Dedifferentiated amniotic fluid mesenchymal stem cell (primary cell): ENCODE measurements at regions not wholly inside any gene's neighbourhood (a gene's known extent, or its start where the extent isn't known, plus 50 kb on each side); places are given as distances from the start of the nearest gene placed in this dataset.
"Not testable (repeated sequence)": the region's sequence is repeated elsewhere in the genome, so short reads cannot be mapped to it uniquely, and the experiment has no call there.

ENCODE experiments used
- DNase-seq: peaks from one replicate; pipeline ENCODE4 v3.0.0-alpha.2; 2016; ENCODE audit errors: extremely low spot score

DNA sequence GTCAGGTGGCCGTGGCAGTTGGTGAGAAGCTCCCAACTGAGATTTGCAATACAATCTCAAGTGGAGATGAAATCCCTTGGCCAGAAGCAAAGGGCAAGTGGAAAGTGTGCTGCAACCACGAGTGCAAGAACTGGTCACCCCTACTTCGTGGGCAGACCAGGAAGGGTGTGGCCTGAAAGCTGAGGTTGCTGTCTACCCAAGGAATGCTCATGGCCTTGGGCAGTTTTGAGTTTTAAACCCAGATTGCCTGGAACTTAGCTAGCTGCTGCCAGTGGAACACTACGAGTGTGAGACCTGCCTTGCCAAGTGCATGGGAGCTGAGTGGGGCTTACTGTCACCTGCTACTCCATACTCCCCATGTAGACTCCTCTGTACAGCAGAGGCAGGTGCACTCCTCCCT is 113.3 kb upstream of the FAT3 start:
- no peak for DNase-seq

DNA sequence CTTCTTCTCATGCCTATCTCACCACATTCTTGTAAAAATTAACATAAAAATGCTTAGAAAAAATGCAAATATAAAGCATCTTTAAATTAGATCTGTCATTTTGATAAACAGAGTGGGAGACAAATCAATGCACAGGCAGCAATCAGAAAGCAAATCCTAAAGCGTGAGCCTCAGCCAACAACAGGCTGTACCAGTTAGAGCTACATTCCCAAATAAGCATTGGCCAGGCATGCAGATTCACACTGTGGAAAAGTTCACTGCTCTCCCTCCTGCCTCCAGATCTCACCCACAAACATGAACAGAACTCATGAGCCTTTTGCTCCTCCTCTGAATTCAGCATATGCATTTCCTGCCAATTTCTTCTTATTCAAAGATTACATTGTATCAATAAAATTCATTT is 115.2 kb upstream of the FAT3 start:
- no peak for DNase-seq

DNA sequence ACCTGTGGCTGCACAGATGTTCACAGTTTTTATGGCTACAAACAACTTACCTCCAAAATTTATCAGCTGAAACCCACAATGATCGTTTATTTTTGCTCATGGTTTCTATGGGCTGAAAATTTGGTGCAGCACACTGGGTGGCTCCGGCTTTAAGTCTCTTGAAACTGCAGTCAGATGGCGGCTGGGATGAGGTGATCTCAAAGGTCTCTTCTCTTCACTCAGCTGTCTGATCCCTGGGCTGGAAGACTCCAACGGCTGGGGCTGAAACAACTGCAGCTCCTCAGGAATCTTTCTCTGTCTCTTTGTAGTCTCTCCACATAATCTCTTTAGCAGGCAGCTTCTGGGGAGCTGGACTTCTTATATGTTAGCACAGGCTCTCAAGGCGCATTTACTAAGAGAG is 117.3 kb upstream of the FAT3 start:
- no peak for DNase-seq

DNA sequence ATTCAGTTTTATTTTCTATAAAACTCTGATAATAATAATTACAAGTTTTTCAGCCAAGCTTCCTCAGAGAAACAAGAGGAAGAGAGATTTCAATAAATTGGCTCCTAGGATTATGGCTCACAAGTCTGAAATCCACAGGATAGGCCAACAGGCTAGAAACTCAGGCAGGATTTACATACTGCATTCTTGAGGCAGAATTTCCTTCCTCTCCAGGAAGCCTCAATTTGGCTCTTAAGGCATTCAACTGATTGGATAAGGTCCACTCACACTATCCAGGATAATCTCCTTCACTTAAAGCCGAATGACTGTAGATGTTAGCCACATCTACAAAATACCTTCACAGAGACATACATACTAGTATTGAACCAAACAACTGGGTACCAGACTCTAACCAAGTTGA is 120.3 kb upstream of the FAT3 start:
- DNase-seq = no peak

DNA sequence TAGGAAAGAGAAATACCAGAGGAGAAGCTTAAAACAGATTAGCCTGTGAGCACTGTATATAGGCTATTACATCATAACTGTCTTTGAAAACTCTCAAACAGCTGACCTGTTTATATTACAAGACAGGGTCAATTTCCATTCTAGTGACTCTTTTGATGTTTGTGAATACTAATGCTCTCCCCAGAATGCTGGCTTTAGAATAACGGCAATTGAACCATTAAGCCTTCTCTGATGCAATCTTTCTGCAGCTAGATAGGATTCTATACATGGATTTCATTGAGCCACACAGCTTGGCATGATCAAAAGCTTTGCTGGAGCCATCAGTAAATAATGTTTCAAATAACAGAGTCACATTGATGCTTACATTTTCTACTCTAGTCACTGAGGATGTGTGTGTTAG is 122.7 kb upstream of the FAT3 start:
- no peak for DNase-seq

DNA sequence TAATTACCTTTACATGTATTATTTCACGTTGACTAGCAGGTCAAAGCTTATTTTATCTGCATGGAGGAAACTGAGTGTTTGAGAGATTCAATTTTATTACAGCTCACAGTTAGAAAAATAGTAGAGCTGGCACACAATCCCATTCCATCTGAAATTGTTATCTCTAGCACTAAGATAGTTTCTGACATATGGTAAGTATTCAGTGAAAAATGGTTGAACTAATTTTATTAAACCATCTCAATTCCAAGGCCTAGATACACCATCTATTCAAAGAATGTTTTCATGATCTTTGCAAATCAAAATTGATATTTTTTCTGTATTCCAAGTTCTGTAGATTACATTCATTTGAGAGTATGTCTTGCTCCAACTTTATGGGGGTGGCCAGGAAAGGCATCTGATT is 125.4 kb upstream of the FAT3 start:
- DNase-seq = no peak

DNA sequence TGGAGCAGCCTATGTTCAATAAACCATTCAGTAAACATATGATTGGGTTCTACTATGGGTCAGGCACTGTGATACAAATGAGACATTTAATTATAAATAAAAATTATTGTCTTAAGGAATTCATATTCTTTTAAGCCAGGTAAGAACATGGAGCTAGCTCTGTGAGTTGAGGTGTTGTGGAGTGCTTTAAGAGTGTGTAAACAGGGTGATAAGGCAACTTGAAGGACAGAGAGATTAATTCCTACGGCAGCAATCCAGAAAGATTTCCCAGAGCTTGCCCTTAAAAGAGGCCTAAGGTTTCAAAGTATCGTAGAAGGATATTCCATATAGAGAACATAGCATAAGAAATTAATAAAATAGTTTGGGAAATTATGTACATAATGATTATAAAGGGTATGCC is 126.4 kb upstream of the FAT3 start:
- no peak for DNase-seq

DNA sequence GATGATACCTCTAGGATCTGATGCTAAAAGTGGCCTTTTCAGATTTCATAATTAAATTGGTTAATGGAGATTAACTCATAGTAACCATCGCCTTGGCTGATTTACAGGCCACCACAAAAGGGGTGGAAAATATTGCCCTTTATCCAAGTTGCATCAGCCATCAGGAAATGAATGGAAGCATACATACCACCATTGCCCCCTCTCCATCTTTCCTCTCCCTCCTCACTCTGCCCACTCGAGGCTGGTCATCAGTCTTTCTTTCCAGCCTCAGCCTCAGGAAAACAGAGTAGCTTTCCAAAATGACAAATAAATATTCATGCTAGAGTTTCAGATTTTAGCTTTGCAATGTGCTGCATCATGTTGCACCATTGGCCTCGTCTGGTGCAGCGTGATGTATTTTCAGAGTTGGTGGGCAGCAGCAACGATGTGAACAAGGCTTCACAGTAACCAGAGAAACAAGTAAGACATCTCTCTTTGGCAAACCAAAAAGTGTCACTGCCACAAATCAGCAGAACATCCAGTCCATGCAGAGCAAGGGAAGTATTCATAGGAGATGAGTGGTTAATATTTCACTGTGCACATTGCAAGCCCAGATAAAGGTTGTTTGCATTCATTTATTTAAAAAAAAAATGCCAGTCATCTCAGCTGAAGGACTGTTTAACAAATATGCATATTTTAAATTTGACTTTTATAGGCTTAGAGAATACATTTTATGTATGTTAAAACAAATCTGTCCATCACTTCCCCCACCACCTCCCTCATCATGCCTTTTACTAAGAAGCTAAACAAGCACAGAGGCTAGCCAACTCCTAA is 136.7 kb upstream of the FAT3 start:
- no peak for DNase-seq

DNA sequence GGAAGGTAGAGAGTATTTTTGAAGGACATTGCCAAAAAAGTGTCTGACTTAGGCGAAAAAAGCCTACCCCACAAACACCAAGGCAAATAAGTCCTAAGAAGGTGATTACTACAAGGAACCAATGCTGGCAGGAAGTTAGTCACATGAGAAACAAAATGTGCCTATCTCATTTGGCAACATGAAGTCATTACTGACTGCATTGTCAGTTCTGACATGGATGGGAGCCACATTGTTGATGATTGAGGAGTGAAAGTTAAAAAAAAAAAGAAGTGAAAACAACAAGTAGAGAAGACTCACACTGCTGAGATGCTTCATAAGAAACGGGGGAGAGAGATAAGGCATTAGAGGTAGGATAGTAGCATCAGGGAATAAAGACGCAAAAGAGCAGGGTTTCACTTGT is 141.5 kb upstream of the FAT3 start:
- no peak for DNase-seq

DNA sequence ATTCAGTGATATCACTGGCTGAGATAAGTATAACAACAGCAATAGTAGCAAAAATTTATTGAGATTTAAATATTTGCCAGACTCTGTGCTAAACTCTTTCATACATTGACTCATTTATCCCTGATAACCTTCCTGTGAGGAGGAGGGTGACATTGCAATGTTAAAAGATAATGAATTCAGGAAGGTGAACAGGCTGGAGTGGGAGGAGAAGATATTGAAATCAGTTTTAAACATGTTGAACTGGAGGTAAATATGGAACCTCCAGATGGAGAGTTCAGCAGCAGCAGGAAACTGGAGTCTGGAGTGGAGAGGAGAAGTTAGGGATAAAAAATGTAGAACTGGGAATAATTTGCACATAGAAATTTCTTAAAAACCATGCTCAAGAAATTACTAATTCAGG is 142.0 kb upstream of the FAT3 start:
- no peak for DNase-seq

DNA sequence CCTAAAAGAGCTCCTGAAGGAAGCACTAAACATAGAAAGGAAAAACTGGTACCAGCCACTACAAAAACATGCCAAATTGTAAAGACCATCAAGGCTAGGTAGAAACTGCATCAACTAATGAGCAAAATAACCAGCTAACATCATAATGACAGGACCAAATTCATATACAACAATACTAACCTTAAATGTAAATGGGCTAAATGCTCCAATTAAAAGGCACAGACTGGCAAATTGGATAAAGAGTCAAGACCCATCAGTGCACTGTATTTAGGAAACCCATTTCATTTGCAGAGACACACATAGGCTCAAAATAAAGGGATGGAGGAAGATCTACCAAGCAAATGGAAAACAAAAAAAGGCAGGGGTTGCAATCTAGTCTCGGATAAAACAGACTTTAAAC is 150.1 kb upstream of the FAT3 start:
- not testable (repeated sequence) for DNase-seq

DNA sequence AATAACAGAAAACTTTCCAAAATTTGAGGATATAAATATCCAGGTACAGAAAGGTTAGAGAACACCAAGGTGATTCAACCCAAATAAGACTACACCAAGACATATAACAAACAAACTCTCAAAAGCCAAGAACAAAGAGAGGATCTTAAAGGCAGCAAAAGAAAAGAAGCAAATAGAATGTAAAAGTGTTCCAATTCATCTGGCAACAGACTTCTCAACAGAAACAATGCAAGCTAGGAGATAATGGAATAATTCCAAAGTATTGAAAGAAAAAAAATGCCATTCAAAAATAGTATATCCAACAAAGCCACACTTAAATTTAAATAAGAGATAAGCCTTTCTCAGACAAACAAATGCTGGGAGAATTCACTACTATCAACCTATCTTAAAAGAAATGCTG is 153.0 kb upstream of the FAT3 start:
- no peak for DNase-seq

DNA sequence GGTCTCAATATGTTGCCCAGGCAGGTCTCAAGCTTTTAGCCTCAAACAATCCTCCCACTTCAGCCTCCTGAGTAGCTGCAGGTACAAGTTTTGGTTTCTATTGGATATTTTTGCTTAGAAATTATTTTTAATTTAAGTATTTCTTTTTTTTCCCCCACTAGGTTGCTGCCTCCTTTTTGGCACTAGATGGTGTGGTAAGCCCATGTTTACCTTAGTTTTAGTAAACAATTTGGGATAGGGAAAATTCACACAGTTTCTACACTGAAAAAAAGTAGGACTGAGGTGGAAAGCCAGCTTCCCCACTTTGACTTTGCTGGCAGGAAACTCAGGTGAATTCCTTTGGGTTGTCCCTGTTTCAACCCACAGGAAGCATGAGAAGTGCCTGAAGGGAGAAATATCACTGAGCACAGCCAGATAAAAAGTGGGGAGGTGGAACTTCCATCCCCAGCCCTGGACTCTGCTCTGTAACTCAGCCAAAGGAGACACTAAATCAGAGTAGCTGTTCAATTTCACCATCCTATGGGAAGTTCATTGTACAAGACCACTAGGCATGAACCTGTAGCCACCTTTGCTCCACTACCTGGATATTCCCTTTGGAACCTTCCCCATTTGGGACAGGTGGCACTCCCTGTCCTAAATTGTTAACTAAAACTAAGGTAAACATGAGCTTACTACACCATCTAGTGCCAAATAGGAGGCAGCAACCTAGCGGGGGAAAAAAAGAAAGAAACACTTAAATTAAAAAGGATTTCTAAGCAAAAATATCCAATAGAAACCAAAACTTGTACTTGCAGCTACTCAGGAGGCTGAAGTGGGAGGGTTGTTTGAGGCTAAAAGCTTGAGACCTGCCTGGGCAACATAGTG is 154.4 kb upstream of the FAT3 start:
- DNase-seq = no peak

DNA sequence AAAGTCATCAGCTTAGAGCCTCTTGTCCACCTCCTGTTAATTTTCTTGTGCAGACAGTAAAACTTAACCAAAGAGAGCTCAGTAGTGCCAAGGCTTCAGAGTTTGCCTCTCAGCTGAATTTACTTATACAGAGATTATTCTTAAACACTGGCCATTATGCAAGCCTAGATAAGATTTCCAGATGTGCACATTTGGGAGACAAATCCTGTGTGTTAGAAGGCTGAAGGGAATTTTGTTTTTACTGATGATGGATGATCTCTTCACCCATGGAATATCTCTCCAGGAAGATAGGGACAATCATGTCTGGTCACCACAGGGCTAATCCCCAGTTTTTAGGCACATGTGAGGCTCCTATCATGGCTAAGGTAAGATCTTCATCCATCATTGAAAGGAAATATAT is 157.6 kb upstream of the FAT3 start:
- DNase-seq = no peak

DNA sequence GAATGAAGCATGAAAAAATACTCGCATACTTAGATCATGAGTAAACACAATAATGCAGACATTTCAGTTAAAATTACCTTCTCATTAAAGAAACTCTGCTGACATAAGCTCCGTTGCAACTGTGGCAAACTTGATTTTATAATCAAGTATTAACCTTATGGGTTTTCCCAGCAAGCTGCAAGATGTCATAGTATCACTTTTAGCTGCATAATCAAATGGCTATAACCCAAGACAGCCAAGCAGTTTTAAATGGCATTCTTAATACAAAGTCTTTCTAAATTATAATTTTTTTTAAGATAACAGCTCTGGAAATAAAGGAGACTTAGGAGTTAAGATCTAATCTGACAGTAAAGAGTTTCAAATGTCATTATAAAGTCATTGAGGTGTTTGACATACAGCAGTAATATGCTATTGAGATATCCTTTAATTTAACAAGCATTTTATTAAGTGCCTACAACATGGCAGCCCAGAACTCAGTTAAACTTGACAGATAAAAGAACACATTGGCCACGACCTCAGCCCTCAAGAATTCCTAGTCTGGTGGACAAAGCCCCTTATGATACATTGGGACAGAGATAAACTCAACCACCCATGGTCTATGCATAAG is 163.1 kb upstream of the FAT3 start:
- no peak for DNase-seq

DNA sequence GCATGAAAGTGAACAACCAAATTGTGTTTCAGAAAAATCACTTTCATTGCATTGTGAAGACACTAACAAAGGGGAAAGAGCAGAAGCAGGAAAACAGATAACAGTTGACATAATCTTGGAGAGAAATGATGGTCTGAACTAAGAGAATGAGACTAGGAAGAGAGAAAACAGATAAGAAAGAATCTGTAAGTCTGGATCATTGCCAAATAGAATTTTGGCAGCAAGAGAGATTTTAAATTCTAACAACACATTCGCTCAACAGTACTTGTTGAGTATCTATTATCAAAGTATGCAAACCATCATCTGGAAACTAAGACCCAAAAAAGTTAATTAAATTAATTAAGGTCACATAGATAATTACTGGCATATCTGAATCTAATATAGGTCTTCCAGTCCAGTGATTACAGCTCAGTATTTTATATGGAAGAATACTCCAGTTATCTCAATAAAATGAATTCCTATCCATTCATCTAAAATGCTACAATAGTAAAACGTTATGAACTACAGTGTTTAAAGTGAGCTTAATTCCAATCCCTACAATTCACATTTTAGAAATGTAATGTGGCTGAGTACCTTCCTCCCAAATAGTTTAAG is 166.7 kb upstream of the FAT3 start:
- no peak for DNase-seq

DNA sequence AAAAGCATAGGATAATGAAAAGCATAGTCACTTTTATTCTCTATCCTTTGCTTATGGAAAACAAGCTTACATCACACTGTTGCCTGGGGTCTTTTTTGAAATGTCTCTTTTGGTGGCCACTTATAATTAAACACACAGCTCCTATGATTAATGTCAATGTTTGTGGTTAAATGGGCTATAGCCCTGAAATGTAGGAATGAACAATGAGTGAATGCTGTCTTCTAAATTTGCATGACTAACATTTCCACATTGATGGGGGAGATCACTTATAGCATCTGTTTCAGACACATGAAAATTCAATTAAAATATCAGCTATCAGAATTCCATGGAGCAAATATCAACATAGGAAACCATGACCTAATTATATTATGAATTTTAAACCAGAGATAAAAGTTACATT is 171.4 kb upstream of the FAT3 start:
- DNase-seq = no peak

DNA sequence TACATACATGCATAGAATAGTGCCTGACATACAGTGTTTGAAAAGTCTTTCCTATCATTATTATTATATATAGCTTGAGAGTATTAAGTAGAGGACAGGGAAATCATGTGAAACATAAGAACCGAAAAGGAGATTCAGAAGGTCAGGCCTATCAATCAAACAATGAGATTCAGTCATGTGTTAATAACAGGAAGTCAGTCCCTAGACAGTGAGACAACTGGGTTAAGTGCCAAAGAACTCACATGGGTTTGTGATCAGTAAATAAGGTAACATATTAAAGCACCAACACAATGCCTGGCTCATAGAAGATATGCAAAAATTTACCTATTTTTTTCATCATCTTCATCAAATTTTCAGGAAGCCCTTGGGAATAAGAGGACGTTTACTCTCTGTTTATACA is 174.3 kb upstream of the FAT3 start:
- no peak for DNase-seq

DNA sequence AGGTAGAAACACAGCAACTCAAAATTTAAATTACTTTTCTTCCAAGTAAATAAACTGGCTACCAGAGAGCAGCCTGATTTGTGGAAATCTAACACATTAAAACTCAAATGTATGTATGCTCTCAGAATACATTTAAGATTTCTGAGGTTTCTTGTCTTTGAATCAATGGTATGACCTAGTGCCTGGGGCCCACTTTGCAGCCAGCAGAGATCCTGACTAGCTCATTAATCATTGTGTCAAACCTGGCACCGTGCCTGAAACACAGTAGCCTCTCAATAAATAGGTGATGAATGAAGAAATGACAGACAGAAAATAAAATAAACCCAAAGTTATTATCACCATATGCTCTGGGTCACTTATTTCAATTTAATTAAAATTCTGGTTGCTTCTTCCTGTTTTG is 176.2 kb upstream of the FAT3 start:
- no peak for DNase-seq

DNA sequence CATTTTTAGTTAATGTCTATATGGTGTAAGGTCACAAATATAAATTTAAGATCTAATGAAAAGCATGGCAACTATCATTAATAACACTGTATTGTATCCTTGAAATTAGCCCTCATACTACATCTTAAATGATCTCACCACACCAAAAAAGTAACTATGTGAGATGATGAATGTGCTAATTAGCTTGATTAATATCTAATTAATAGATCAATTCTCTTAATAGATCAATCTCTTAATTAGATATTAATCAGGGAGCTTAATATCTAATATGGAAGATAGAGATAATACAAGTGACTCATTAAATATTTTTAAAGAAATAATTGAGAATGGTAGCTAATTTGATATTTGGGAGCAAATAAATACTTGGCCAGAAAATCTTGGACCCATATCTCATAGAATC is 178.5 kb upstream of the FAT3 start:
- no peak for DNase-seq

DNA sequence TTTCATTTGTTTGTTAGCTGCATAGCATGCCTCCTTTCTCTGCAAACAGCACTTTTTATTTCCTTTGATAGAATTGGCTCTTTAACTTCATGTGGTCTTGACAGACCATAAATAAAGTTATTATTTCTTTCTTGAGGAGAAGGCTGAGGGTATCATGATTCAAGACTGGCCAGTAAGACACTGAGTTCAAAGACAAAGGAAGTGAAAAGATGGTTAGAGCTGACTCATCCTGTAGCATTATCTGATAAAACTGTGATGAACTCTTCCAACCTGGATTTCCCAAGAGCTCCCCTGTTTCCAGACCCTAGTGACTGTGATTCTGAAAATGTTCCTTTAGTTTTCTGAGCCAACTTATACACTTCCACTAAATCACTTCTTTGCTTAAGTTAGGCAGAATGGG is 179.3 kb upstream of the FAT3 start:
- no peak for DNase-seq

DNA sequence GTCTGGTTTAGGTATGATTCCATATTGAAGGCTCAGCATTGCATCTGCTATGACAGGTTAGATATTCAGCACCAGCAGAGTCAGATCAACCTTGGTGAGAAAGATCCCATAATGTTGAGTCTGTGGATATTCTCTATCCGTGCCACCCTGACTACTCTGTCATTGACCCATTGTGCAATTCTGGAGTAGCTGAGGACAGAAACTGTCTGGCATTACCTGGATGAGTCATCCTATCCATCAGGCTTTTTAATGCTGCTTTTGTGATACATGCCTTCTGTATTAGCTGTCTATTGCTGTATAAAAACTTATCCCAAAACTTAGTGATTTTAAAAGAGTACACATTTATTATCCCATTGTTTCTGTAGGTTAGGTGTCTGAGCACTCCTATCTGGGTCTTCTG is 189.1 kb upstream of the FAT3 start:
- DNase-seq = no peak

DNA sequence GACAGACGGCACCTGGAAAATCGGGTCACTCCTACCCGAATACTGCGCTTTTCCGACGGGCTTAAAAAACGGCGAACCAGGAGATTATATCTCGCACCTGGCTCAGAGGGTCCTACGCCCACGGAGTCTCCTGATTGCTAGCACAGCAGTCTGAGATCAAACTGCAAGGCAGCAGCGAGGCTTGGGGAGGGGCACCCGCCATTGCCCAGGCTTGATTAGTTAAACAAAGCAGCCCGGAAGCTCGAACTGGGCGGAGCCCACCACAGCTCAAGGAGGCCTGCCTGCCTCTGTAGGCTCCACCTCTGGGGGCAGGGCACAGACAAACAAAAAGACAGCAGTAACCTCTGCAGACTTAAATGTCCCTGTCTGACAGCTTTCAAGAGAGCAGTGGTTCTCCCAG is 197.5 kb upstream of the FAT3 start:
- DNase-seq = not testable (repeated sequence)
